Thyroid gland (tissue), 4 donors: ENCODE measurements at regions not wholly inside any gene's neighbourhood (a gene's known extent, or its start where the extent isn't known, plus 50 kb on each side); places are given as distances from the start of the nearest gene placed in this dataset.

Experiments used
- CTCF ChIP-seq, 6 experiments: fragments of 200-600 bp in 3 of 6; fragments of 450-650 bp in 3 of 6; sonication (generic) in 3 of 6; IDR thresholded peaks; one replicate each; pipeline ENCODE4 v1.5.1; 2016 to 2019; ENCODE audit warnings: antibody characterized with exemption in 6 of 6, mild to moderate bottlenecking in 2 of 6, inconsistent platforms in 1 of 6, moderate library complexity in 1 of 6
- POLR2A ChIP-seq, 2 donors: fragments of 450-650 bp; IDR thresholded peaks; one replicate each; pipeline ENCODE4 v1.6.1; 2017; ENCODE audit warnings: antibody characterized with exemption in 2 of 2, mild to moderate bottlenecking in 2 of 2, moderate library complexity in 1 of 2

GRCh38 chr7:120186688-120187087 is 86.3 kb upstream of the KCND2 start:
- no peak for TF ChIP-seq CTCF (IDR thresholded peaks at IDR 0.05)
- TF ChIP-seq POLR2A (IDR thresholded peaks at IDR 0.05), result no peak
